ACC112 (cell line): ENCODE measurements at regions not wholly inside any gene's neighbourhood (a gene's known extent, or its start where the extent isn't known, plus 50 kb on each side); places are given as distances from the start of the nearest gene placed in this dataset.
"Not testable (repeated sequence)": the region's sequence is repeated elsewhere in the genome, so short reads cannot be mapped to it uniquely, and the experiment has no call there.

Experiments used
- H2AFZ ChIP-seq: fragments of 200-600 bp; sonication (generic); one replicate; pipeline ENCODE4 v1.6.0; 2017; ENCODE audit warnings: antibody characterized with exemption, low read length; ENCODE audit not compliant: unreplicated experiment
- H3K27ac ChIP-seq: fragments of 200-600 bp; sonication (generic); 2 replicates; pipeline ENCODE4 v1.5.1; 2014; ENCODE audit warnings: low read depth, mild to moderate bottlenecking, antibody characterized with exemption, low read length, moderate library complexity
- H3K27me3 ChIP-seq: fragments of 200-600 bp; sonication (generic); 2 replicates; pipeline ENCODE4 v1.6.1; 2014; ENCODE audit warnings: mild to moderate bottlenecking, antibody characterized with exemption, low read length, moderate library complexity, mixed read lengths; ENCODE audit not compliant: insufficient read depth
- H3K36me3 ChIP-seq: fragments of 200-600 bp; sonication (generic); 2 replicates; pipeline ENCODE4 v1.6.1; 2016; ENCODE audit warnings: mild to moderate bottlenecking, antibody characterized with exemption, low read length, moderate library complexity, mixed read lengths; ENCODE audit not compliant: insufficient read depth
- H3K4me1 ChIP-seq: fragments of 200-600 bp; sonication (generic); one replicate; pipeline ENCODE4 v1.6.1; 2016; ENCODE audit warnings: low read length, mixed read lengths; ENCODE audit not compliant: insufficient read depth, unreplicated experiment, control insufficient read depth
- H3K4me3 ChIP-seq: fragments of 200-600 bp; sonication (generic); 2 replicates; pipeline ENCODE4 v1.5.1; 2014; ENCODE audit warnings: mild to moderate bottlenecking, low read depth, low read length
- H3K79me2 ChIP-seq: fragments of 200-600 bp; sonication (generic); one replicate; pipeline ENCODE4 v1.6.0; 2016; ENCODE audit warnings: low read length; ENCODE audit not compliant: control insufficient read depth, unreplicated experiment, insufficient read depth

DNA sequence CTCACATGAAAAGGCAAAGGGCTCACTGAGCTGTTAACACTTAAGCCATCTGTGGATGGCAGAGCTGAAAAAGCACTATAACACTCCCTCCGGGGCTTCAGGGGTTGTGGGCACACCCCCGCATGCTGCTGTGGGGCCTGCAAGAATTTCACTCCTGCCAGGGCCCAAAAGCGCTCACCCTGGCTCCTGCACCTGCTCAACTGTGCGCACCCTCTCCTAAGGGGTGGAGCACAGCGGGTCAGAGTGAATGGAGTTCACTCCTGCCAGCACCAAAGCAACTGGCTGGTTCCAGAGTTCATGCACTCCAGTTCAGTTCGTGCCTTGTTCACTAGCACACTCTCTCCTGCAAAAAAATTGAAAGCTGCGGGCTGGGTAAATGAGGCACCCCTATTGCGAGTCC is 814.2 kb upstream of the SLC39A10 start:
- no peaks in the 10 kb centered on the region for H3K27me3 ChIP-seq
- no peaks in the 10 kb centered on the region for H3K79me2 ChIP-seq
- no peaks in the 10 kb centered on the region for H3K36me3 ChIP-seq
- H3K4me3 ChIP-seq, result no peak overlapping the region
- H3K27ac ChIP-seq, result no peak overlapping the region
- H2AFZ ChIP-seq, result no peak overlapping the region
- H3K4me1 ChIP-seq, result no peaks in the 10 kb centered on the region

DNA sequence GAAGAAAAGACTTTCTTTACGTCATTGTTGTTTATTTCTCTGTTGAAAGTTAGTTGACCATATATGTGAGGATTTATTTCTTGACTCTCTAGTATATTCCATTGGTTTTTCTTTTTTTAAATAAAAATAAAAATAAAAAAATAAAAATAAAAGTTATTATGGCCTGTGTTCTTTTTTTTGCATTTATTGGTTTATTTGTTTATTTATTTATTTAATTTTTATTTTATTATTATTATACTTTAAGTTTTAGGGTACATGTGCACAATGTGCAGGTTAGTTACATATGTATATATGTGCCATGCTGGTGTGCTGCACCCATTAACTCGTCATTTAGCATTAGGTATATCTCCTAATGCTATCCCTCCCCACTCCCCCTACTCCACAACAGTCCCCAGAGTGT is 822.7 kb upstream of the SLC39A10 start:
- H3K4me3 ChIP-seq, H3K79me2 ChIP-seq, H3K36me3 ChIP-seq, H3K27me3 ChIP-seq, H3K4me1 ChIP-seq, H2AFZ ChIP-seq, H3K27ac ChIP-seq: not testable (repeated sequence)

DNA sequence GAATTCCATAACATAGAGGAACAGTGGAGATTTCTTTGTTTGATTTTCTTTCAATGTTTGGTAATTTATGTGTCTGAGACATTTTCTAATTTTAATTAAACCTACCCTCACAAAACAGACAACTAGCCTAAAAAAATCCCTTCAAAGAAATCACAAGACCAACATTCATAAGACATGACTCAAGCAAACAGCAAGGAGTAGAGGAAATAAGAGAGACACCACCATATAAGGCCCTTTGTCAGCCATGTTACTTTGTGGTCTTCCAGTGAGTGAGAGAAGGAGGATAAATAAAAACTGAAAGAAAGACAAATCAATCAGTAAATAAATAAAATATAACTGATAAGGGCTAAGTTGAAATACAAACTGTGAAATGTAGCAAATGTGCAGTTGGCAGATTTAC is 830.8 kb upstream of the SLC39A10 start:
- Histone ChIP-seq H3K27ac (no peak overlapping the region), H3K4me1 (no peaks in the 10 kb centered on the region), H3K4me3 (no peak overlapping the region), H2AFZ (peak overlapping the region; percentile 39), H3K79me2 (no peaks in the 10 kb centered on the region), H3K27me3 (no peaks in the 10 kb centered on the region), H3K36me3 (no peaks in the 10 kb centered on the region)

DNA sequence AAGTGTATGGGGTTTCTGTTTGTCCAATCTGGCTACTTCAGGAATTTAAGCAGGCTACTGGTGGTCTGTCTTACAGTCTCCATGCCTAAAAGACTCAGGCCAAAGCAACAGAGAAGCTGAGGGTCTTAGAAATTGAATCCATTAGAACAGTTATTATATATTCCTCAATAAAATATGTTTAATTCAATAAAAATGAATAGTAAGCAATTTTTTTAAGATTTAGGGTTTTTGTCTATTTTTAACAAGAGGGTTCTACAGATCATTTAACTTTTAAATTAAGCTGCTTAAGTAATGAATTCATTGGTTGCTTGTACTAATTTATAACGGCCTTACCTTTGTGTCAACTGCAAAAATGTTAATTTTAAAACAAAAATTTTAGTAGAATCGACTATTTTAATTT is 832.6 kb upstream of the SLC39A10 start:
- Histone ChIP-seq H3K27ac (no peak overlapping the region), H3K4me1 (no peaks in the 10 kb centered on the region), H2AFZ (no peak overlapping the region), H3K36me3 (no peaks in the 10 kb centered on the region), H3K4me3 (no peak overlapping the region), H3K79me2 (no peaks in the 10 kb centered on the region), H3K27me3 (no peaks in the 10 kb centered on the region)

DNA sequence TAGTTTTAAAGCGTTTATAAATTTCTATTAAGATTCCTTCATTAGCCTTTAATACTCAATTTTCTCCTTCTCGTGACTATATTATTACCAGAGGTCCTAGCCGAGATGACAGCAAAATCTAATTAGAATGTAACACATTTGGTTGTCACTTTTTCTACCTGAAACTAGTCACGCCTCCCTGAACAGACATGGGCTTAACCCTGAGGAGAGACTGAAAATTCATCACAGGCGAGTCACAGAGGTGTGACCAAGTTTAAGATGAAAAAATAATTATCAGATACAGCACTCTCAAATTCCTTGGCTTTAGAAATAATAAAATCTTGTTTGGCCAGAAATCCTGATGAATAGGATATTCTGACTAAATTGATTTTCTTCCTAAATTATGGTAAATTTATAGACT is 834.4 kb upstream of the SLC39A10 start:
- Histone ChIP-seq H3K36me3 (no peaks in the 10 kb centered on the region), H3K4me1 (no peaks in the 10 kb centered on the region), H3K79me2 (no peaks in the 10 kb centered on the region), H3K4me3 (no peak overlapping the region), H3K27me3 (no peaks in the 10 kb centered on the region), H3K27ac (no peak overlapping the region), H2AFZ (no peak overlapping the region)

GRCh38 chr2:194822097-194822496 is 834.9 kb upstream of the SLC39A10 start:
- no peaks in the 10 kb centered on the region for H3K36me3 ChIP-seq
- no peaks in the 10 kb centered on the region for H3K4me1 ChIP-seq
- no peak overlapping the region for H3K27ac ChIP-seq
- no peak overlapping the region for H3K4me3 ChIP-seq
- no peak overlapping the region for H2AFZ ChIP-seq
- no peaks in the 10 kb centered on the region for H3K27me3 ChIP-seq
- H3K79me2 ChIP-seq, result no peaks in the 10 kb centered on the region

DNA sequence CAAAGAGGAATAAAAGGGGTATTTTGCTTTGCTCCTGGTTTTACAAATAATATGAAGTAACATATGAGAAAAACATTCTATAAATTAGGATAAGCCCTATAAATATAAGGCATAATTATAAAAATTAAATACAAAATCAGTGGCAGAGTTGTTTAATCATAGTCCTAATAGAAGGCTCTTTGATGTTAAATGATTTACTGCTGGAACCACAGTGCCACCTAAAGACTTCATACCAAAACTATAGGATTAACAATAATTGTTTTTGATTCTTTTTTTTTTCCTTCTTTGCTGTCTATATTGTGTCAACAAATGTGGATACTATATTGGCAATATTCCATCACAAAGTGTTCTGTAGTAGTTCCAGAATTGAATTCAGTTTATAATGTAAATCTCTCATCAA is 837.7 kb upstream of the SLC39A10 start:
- Histone ChIP-seq H3K79me2 (no peaks in the 10 kb centered on the region), H2AFZ (no peak overlapping the region), H3K27me3 (no peaks in the 10 kb centered on the region), H3K4me3 (no peak overlapping the region), H3K4me1 (peaks cover 5% of the 10 kb centered on the region), H3K36me3 (no peaks in the 10 kb centered on the region), H3K27ac (no peak overlapping the region)

DNA sequence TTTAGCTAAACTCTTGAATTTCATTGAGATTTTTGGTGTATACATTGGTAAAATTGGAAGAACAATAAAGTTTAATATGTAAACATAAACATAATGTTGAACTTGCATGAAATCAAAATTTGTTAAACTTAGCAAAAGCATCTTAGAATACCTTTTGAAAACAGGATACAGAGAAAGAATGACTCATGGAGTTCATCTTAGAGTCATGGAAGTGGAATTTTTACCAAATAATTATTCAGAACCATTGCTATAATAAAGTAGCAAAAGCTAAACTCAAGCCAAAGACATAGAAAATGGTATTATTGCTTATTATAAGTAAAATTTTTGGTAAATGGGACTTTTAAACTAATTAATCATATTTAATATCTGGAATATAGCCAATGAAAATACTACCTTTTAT is 841.6 kb upstream of the SLC39A10 start:
- peaks cover 5% of the 10 kb centered on the region for H3K4me1 ChIP-seq
- no peaks in the 10 kb centered on the region for H3K79me2 ChIP-seq
- H3K4me3 ChIP-seq, result no peak overlapping the region
- no peak overlapping the region for H2AFZ ChIP-seq
- H3K27me3 ChIP-seq, result no peaks in the 10 kb centered on the region
- H3K27ac ChIP-seq, result no peak overlapping the region
- no peaks in the 10 kb centered on the region for H3K36me3 ChIP-seq

DNA sequence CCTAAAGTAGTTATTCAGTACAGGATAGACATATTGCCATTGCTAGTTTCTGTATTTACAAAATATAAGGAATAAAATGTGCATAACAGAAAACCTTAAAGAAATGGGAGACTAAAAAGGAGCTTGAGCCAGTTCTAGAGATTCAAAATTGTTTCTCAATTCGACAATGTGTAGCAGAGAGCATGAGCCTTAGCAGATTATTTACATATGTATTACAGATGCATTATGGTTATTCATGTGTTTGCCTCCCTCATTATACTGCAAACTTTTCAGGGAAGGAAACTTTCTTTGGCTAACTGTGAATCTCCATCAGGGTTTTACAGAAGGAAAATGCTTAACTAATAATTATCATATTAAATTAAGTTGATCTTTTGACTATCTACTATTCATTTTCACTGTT is 854.4 kb upstream of the SLC39A10 start:
- Histone ChIP-seq H3K27ac (no peak overlapping the region), H3K4me3 (no peak overlapping the region), H2AFZ (no peak overlapping the region), H3K36me3 (no peaks in the 10 kb centered on the region), H3K79me2 (no peaks in the 10 kb centered on the region), H3K27me3 (no peaks in the 10 kb centered on the region), H3K4me1 (no peaks in the 10 kb centered on the region)

GRCh38 chr2:194787071-194787470 is 870.0 kb upstream of the SLC39A10 start:
- H3K27ac ChIP-seq, H2AFZ ChIP-seq: not testable (repeated sequence)

GRCh38 chr2:194771394-194771793 is 885.6 kb upstream of the SLC39A10 start:
- not testable (repeated sequence) for H3K4me3 ChIP-seq, H3K36me3 ChIP-seq, H2AFZ ChIP-seq, H3K27me3 ChIP-seq, H3K79me2 ChIP-seq, H3K4me1 ChIP-seq, H3K27ac ChIP-seq

More at GRCh38 chr2:194787071-194787470, 870.0 kb upstream of the SLC39A10 start:
- H3K27me3 ChIP-seq, H3K79me2 ChIP-seq, H3K4me3 ChIP-seq, H3K36me3 ChIP-seq, H3K4me1 ChIP-seq: not testable (repeated sequence)

DNA sequence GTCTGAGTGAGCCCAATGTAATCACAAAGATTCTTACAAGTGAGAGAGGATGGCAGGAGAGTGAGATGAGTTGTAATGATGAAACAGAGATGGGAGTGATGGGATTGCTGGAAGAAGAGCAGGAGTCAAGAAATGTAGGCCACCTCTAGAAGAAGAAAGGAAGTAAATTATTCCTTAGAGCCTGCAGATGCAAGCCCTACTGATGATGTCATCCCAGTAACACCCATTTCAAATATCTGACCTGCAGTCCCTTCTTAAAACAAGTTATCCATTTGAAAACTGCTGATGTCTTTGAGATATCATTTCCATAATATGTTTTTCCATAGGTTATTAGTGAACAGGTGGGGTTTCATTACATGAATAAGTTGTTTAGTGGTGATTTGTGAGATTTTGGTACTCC is 888.0 kb upstream of the SLC39A10 start:
- Histone ChIP-seq H3K36me3 (no peaks in the 10 kb centered on the region), H3K27ac (no peak overlapping the region), H3K79me2 (no peaks in the 10 kb centered on the region)

More for the DNA sequence above, 888.0 kb upstream of the SLC39A10 start:
- Histone ChIP-seq H3K4me1 (no peaks in the 10 kb centered on the region), H2AFZ (no peak overlapping the region), H3K27me3 (no peaks in the 10 kb centered on the region), H3K4me3 (no peak overlapping the region)
